ENCODE measurements at regions not wholly inside any gene's neighbourhood (a gene's known extent, or its start where the extent isn't known, plus 50 kb on each side); places are given as distances from the start of the nearest gene placed in this dataset.

DNA sequence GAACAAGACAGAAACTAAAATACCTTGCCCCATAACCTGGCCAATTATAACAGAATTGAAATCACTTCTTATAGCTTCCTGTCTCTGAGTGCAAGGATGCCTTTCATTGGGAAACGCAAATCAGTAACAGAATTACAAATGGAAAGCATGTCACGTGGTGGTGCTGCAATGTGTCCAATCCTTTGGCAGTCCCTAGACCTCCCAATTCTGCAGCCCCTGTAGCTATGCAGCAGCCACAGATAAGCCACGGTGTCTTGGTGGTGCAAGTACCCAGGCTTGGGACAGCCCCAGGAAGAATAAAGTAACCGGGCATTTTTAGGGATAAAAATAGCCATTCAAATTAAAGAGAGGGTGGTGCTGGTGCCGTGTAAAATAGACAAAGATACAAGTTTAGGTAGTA lies 134.6 kb upstream of the CCN2 start:
- Mint-ChIP-seq H3K36me3 (ENCODE audit: low read depth) (no peaks in the 10 kb centered on the region), H3K4me1 (no peaks in the 10 kb centered on the region), H3K27ac (no peak overlapping the region), H3K4me3 (no peak overlapping the region), H3K9me3 (ENCODE audit: low read depth) (no peaks in the 10 kb centered on the region), H3K27me3 (no peaks in the 10 kb centered on the region)
- no peak for ATAC-seq
- intact Hi-C loops (cut with DNase I, micrococcal nuclease): no loop called here
- POLR2A ChIA-PET: no interaction called here
- CTCF ChIA-PET: interaction anchor here (1.0 kb wide), 1 partner anchor 19 kb away, joined by 3 read pairs; no protein-coding TSS in a partner anchor
- no peak for DNase-seq

DNA sequence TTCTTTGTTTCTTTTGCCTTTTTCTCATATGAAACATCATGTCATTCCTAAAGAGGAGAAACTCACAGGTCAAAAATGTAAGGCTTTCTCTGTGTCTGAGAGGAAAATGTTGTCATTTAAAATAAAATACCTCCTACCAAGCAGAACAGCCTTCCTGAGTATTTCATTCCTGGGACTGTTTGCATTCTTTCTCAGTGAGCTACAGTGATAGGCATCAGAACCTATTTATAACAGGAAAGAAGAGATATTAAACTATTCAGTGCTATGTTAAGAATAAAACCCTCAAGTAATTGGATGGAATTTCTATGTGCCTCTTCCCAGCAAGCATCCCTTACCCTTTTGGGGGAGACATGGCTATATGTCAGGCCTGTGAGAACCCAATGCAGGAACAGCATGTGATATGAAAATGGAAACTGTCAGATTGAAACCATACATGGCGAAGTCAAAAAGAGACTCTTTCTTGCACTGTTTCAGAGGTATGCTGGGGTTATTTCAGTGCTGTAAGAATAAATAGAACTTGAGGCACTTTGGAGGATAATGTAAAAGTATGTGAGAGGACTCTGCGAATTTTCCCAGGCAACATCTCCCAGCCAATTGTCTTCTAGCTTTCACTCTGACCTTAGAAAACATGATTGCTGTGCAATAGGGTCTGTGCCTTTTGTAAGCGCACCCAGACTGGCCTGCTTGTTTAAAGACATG lies 133.8 kb upstream of the CCN2 start:
- ChIA-PET POLR2A (no interaction called here), CTCF (interaction anchor here (1.0 kb wide), 1 partner anchor 20 kb away, joined by 3 read pairs; no protein-coding TSS in a partner anchor)
- Mint-ChIP-seq H3K27me3 (no peaks in the 10 kb centered on the region), H3K4me3 (no peak overlapping the region), H3K9me3 (ENCODE audit: low read depth) (no peaks in the 10 kb centered on the region), H3K27ac (no peak overlapping the region), H3K36me3 (ENCODE audit: low read depth) (no peaks in the 10 kb centered on the region), H3K4me1 (no peaks in the 10 kb centered on the region)
- ATAC-seq (no peak), DNase-seq (no peak)
- intact Hi-C loops (cut with DNase I, micrococcal nuclease): no loop called here

DNA sequence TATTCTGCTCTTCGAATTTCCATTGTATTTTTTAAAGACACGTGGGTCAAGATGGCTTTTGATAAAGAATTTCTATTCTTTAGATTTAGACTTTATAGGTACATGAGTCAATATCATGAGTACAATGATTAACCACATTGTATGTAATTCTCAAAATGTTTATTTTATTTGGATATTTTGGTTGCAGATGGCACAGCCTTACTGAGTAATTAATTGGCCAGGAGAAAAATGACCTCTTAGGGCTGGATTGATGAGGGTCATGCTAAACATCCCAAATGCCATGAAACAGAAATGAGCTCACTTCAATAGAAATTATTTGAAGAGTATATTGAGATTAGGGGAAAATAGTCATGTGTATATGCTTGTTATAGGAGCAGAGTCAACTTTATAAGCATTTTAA lies 131.2 kb upstream of the CCN2 start:
- Mint-ChIP-seq H3K36me3 (ENCODE audit: low read depth) (no peaks in the 10 kb centered on the region), H3K27ac (no peak overlapping the region), H3K27me3 (no peaks in the 10 kb centered on the region), H3K9me3 (ENCODE audit: low read depth) (no peaks in the 10 kb centered on the region), H3K4me1 (no peaks in the 10 kb centered on the region), H3K4me3 (no peak overlapping the region)
- no peak for DNase-seq
- ChIA-PET POLR2A (no interaction called here), CTCF (interaction anchor here (1.1 kb wide), 1 partner anchor 19 kb away, joined by 3 read pairs; no protein-coding TSS in a partner anchor)
- no peak for ATAC-seq
- intact Hi-C loops (cut with DNase I, micrococcal nuclease): no loop called here

DNA sequence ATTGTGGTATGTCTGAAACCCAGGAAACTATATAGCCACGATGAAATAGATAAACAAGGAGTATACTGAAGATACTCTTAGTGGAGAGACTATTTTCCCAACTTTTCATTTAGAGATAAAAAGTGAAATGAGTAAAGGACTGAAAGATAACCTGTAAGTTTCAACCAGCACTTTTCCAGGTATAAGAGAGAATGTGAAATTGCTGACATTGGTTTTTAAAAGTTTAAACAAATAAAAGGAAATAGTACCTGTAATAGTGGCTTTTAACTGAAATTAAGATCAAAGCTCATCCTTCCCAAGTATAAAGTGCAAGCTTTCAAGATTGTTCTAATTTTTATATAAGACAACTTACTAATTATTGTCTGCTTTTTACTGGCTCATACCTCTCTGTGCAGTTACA lies 130.2 kb upstream of the CCN2 start:
- H3K4me3 Mint-ChIP-seq: no peak overlapping the region
- CTCF ChIA-PET: no interaction called here
- no peak for DNase-seq
- no peaks in the 10 kb centered on the region for H3K36me3 Mint-ChIP-seq (ENCODE audit: low read depth)
- POLR2A ChIA-PET: no interaction called here
- no peaks in the 10 kb centered on the region for H3K9me3 Mint-ChIP-seq (ENCODE audit: low read depth)
- no peak overlapping the region for H3K27ac Mint-ChIP-seq
- ATAC-seq: no peak
- H3K4me1 Mint-ChIP-seq: no peaks in the 10 kb centered on the region
- intact Hi-C loops (cut with DNase I, micrococcal nuclease): no loop called here
- H3K27me3 Mint-ChIP-seq: peaks cover 2% of the 10 kb centered on the region

DNA sequence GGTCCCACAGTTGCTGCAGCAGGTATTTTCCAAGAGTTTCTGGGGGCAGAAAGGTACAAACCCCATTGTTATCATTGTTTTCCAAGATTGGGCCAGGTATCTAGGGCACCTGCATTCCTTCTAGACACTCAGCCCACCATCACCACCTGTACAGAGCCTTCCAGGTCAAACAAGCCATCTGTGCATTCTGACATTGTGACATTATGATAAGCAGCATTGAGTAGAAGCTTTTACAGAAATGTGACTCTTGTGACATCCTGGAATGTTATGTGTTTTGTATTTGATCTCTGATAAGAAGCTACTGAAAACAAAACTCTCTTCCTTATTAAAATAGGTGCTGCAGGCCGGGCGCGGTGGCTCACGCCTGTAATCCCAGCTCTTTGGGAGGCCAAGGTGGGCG lies 128.1 kb upstream of the CCN2 start:
- no peaks in the 10 kb centered on the region for H3K9me3 Mint-ChIP-seq (ENCODE audit: low read depth)
- ChIA-PET CTCF (no interaction called here), POLR2A (no interaction called here)
- no peak overlapping the region for H3K4me3 Mint-ChIP-seq
- no peak overlapping the region for H3K27ac Mint-ChIP-seq
- peaks cover 3% of the 10 kb centered on the region for H3K27me3 Mint-ChIP-seq
- intact Hi-C loops (cut with DNase I, micrococcal nuclease): no loop called here
- DNase-seq: no peak
- no peaks in the 10 kb centered on the region for H3K36me3 Mint-ChIP-seq (ENCODE audit: low read depth)
- no peaks in the 10 kb centered on the region for H3K4me1 Mint-ChIP-seq
- no peak for ATAC-seq

DNA sequence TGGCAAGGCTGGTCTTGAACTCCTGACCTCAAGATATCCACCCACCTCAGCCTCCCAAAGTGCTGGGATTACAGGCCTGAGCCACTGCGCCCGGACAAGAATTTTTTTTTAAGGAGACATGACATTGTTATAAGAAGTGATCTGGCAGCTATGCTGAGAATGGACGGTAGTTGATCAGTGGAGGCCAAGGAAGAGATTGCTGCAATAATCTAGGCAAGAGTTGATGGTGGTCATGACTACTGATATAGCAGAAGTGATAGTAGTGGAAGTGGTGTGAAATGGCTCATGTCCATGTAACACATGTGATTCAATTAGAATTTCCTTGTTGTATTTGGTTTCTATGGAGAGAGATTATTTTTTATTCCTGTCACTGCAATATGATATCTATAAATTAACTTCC lies 125.3 kb upstream of the CCN2 start:
- no peaks in the 10 kb centered on the region for H3K4me1 Mint-ChIP-seq
- ATAC-seq (no peak), DNase-seq (no peak)
- intact Hi-C loops (cut with DNase I, micrococcal nuclease): no loop called here
- ChIA-PET CTCF (no interaction called here), POLR2A (no interaction called here)
- H3K4me3 Mint-ChIP-seq: no peak overlapping the region
- no peak overlapping the region for H3K27ac Mint-ChIP-seq
- no peaks in the 10 kb centered on the region for H3K36me3 Mint-ChIP-seq (ENCODE audit: low read depth)
- H3K9me3 Mint-ChIP-seq (ENCODE audit: low read depth): no peaks in the 10 kb centered on the region
- H3K27me3 Mint-ChIP-seq: peaks cover 3% of the 10 kb centered on the region

DNA sequence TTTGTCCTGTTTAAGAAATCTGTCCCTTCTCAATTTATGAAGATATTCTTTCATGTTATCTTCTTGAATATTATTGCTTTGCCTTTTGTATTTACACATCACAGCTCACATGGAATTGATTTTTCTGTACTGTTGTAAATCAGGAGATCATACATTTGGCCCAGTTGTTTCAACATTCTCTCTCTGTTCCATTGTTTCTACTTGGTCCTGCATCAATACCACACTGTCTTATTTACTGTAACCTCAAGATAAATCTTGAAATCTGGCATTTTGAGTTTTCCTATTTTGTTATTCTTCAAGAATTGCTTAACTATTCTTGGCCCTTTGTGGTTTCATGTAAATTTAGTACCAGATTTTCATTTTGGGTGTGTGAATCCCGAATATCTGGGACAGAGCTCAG lies 121.7 kb upstream of the CCN2 start:
- ATAC-seq (no peak), DNase-seq (no peak)
- ChIA-PET CTCF (no interaction called here), POLR2A (no interaction called here)
- Mint-ChIP-seq H3K4me3 (no peak overlapping the region), H3K36me3 (ENCODE audit: low read depth) (no peaks in the 10 kb centered on the region), H3K4me1 (no peaks in the 10 kb centered on the region), H3K9me3 (ENCODE audit: low read depth) (no peaks in the 10 kb centered on the region), H3K27me3 (peaks cover 3% of the 10 kb centered on the region), H3K27ac (no peak overlapping the region)
- intact Hi-C loops (cut with DNase I, micrococcal nuclease): no loop called here

DNA sequence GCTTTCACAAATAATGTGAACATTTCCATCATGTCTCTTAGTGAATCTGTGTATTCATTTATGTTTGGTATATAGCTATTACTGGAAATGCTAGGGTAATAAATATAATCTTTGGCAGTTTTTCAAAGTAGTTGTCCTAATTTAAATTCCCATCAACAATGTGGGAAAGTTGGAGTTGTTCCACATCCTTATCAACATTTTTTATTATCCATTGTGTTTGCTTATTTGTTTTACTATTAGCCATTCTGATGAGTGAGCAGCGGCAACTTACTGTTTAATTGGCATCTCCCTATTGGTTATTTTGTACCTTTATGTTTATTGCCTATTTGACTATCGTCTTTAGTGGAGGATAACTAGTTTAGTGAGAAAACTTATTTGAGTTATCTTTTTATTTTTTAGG lies 121.1 kb upstream of the CCN2 start:
- no peak for DNase-seq
- ATAC-seq: no peak
- Mint-ChIP-seq H3K4me3 (no peak overlapping the region), H3K4me1 (no peaks in the 10 kb centered on the region), H3K27ac (no peak overlapping the region), H3K9me3 (ENCODE audit: low read depth) (no peaks in the 10 kb centered on the region), H3K27me3 (peaks cover 3% of the 10 kb centered on the region), H3K36me3 (ENCODE audit: low read depth) (no peaks in the 10 kb centered on the region)
- ChIA-PET POLR2A (no interaction called here), CTCF (no interaction called here)
- intact Hi-C loops (cut with DNase I, micrococcal nuclease): no loop called here

DNA sequence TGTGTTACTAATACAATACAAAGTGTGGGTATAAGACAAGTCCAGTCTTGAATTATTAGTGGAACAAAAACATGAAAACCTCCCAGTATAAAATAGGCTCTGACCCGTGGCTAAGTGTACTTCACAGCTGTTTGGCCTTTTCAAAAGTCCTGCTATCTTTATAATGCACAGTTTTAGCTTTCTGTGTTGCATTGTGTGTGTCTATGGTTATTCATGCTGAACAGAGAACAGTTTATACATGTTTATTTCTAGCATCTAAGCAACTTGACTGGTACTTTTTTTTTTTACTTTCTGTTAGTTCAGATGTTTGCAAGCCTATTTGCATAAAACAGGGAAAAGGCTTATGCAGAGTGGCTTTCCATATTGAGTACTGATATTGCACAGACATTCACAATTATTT lies 119.2 kb upstream of the CCN2 start:
- H3K4me3 Mint-ChIP-seq: no peak overlapping the region
- H3K36me3 Mint-ChIP-seq (ENCODE audit: low read depth): no peaks in the 10 kb centered on the region
- no peak overlapping the region for H3K27ac Mint-ChIP-seq
- no peak for DNase-seq
- no peaks in the 10 kb centered on the region for H3K9me3 Mint-ChIP-seq (ENCODE audit: low read depth)
- intact Hi-C loops (cut with DNase I, micrococcal nuclease): no loop called here
- ChIA-PET CTCF (interaction anchor here (0.7 kb wide), 1 partner anchor 10 kb away, joined by 3 read pairs; no protein-coding TSS in a partner anchor), POLR2A (no interaction called here)
- ATAC-seq: no peak
- H3K4me1 Mint-ChIP-seq: no peaks in the 10 kb centered on the region
- peaks cover 4% of the 10 kb centered on the region for H3K27me3 Mint-ChIP-seq

DNA sequence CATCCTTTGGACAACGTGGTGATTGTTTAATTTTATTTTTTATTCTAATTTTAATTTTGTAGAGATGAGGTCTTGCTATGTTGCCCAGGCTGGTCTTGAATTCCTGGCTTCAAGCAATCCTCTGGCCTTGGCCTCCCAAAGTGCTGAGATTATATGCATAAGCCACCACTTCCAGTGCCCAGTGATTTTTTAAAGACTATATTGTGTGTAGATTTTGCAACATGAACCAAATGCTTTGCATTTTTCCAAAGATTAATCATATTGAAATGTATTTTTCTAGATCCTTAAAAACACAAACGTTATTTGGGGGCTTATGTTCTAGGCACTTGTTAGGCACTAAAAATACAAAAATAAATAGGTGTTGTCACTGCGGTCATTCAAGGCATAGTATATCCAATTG lies 117.6 kb upstream of the CCN2 start:
- no peaks in the 10 kb centered on the region for H3K36me3 Mint-ChIP-seq (ENCODE audit: low read depth)
- no peaks in the 10 kb centered on the region for H3K4me1 Mint-ChIP-seq
- H3K4me3 Mint-ChIP-seq: no peak overlapping the region
- H3K27ac Mint-ChIP-seq: no peak overlapping the region
- no peaks in the 10 kb centered on the region for H3K9me3 Mint-ChIP-seq (ENCODE audit: low read depth)
- DNase-seq: no peak
- POLR2A ChIA-PET: no interaction called here
- CTCF ChIA-PET: no interaction called here
- ATAC-seq: no peak
- intact Hi-C loops (cut with DNase I, micrococcal nuclease): no loop called here
- H3K27me3 Mint-ChIP-seq: peaks cover 6% of the 10 kb centered on the region

DNA sequence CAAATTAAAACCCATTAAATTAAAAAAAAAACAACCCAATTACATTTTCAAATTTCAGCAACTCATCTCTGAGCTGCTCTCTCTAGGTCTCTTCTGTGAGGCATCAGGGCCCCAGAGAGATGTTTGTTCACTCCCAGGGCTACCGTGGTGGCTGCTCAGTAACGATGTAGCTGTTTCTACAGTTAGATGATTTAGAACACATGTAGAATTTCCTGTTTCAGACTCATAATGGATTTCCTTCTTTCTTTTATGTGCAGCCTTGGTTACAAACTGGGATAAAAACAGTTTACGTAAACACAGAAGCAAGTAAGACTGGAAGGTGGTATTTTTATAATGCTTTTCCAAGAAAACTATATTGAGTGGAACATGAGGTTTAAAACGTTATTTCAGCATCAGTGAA lies 116.1 kb upstream of the CCN2 start:
- ChIA-PET CTCF (no interaction called here), POLR2A (no interaction called here)
- Mint-ChIP-seq H3K27me3 (peaks cover 8% of the 10 kb centered on the region), H3K4me3 (no peak overlapping the region), H3K4me1 (no peaks in the 10 kb centered on the region), H3K9me3 (ENCODE audit: low read depth) (no peaks in the 10 kb centered on the region), H3K36me3 (ENCODE audit: low read depth) (no peaks in the 10 kb centered on the region), H3K27ac (no peak overlapping the region)
- DNase-seq (no peak), ATAC-seq (no peak)
- intact Hi-C loops (cut with DNase I, micrococcal nuclease): no loop called here

DNA sequence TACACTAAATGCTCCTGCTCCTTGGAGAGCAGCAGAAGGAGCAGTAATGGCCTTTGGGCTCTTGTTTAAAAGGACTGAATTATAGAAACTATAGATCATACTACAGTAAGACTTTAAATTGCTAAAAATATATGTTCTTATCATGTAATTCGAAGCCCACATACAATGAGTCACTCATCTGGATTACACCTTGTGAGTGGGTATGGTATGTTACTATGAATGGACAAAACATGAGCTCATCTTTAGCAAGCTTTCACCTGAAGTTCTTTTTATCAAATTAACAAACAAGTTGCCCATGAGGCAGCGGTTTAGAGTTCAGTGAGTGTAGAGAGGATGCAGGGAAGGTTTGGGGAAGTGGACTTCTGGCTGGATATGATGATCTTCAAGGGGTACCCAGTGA lies 114.4 kb upstream of the CCN2 start:
- ATAC-seq (no peak), DNase-seq (no peak)
- intact Hi-C loops (cut with DNase I, micrococcal nuclease): no loop called here
- H3K27ac Mint-ChIP-seq: no peak overlapping the region
- H3K4me3 Mint-ChIP-seq: no peak overlapping the region
- ChIA-PET POLR2A (no interaction called here), CTCF (no interaction called here)
- H3K9me3 Mint-ChIP-seq (ENCODE audit: low read depth): no peaks in the 10 kb centered on the region
- H3K27me3 Mint-ChIP-seq: peaks cover 12% of the 10 kb centered on the region
- H3K4me1 Mint-ChIP-seq: no peaks in the 10 kb centered on the region
- no peaks in the 10 kb centered on the region for H3K36me3 Mint-ChIP-seq (ENCODE audit: low read depth)

DNA sequence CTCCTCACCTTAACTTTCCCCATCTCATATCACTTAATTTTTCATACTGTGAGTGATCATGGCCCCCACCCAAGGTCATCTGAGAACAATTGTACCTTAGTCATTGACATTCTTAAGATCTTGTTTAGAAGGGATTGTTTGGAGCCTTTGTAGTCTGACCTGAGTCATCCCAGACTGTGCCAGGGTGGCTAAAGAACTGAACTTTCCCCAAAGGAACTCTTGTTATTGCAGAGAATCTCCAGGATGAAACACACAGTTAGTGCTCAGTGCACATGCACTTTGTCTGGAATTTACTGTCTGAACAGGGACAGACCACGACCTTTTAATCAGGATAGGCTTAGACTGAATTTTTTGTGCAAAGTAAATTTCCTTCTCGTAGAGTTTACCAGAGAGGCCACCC lies 112.6 kb upstream of the CCN2 start:
- peaks cover 12% of the 10 kb centered on the region for H3K27me3 Mint-ChIP-seq

More for the DNA sequence above, 112.6 kb upstream of the CCN2 start:
- intact Hi-C loops (cut with DNase I, micrococcal nuclease): no loop called here
- H3K36me3 Mint-ChIP-seq (ENCODE audit: low read depth): no peaks in the 10 kb centered on the region
- no peak overlapping the region for H3K4me3 Mint-ChIP-seq
- DNase-seq (no peak), ATAC-seq (no peak)
- H3K27ac Mint-ChIP-seq: no peak overlapping the region
- H3K4me1 Mint-ChIP-seq: no peaks in the 10 kb centered on the region
- POLR2A ChIA-PET: no interaction called here
- H3K9me3 Mint-ChIP-seq (ENCODE audit: low read depth): no peaks in the 10 kb centered on the region
- CTCF ChIA-PET: no interaction called here

Data from activated CD4-positive, alpha-beta T cell treated with anti-CD3 and anti-CD28 coated beads for 36 hours (primary cell).